ENCODE measurements at regions not wholly inside any gene's neighbourhood (a gene's known extent, or its start where the extent isn't known, plus 50 kb on each side); places are given as distances from the start of the nearest gene placed in this dataset.

DNA sequence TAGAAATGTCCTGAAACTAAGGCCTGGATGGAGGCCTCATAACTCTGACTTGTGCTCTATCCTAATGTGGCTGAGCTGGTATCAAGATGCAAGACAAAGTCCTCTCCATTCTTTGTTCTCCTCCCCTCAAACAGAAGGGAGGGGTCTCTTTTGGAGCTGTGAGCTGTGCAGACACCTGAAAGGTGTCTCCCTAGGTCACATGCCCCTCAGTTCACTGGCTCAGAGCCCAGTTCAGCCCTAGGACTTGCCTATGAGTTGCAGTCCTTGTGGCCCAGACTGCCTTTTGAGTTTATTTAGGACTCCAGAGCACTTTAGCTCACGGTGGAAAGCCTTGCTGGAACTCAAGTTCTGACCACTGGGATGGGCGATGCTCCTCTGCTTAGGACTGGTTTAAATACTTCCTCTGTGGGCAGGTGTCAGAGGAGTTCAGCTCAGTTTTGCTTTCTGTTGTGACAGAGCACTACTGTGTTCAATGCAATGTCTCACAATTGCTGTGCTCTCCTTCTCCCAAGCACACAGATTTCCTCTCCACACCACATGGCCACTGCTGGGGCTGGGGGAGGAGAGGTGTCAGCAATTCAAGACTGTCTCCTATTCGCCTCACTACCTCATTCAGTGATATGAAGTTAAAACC lies 84.8 kb upstream of the ZNF827 start:
- no peak for DNase-seq (ENCODE audit: low read depth)

DNA sequence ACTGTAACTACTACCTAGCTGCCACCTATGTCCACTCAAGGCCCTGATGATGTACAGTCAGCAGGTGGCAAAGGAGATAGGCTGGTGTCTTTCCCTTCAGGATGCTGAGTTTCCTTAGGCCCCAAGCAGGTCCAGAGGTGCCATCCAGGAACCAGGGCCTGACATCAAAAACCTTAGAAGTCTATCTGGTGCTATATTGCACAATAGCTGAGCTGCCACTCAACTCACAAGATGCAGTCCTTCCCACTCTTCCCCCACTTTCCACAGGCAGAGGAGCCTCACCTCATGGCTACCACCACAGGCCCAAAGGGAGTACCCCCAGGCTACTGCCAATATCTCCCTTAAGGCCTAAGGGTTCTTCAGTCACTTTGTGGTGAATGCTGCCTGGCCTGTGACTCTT lies 83.9 kb upstream of the ZNF827 start:
- no peak for DNase-seq (ENCODE audit: low read depth)

DNA sequence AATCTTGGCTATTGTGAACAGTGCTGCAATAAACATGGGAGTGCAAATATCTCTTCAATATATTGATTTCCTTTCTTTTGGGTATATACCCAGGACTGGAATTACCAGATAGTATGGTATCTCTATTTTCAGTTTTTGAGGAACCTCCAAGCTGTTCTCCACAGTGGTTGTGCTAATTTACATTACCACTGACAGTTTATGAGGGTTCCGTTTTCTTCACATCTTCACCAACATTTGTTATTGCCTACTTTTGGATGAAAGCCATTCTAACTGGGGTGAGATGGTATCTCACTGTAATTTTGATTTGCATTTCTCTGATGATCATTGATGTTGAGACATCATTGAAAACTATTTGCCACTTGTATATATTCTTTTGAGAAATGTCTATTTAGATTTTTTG lies 79.6 kb upstream of the ZNF827 start:
- no peak for DNase-seq (ENCODE audit: low read depth)

DNA sequence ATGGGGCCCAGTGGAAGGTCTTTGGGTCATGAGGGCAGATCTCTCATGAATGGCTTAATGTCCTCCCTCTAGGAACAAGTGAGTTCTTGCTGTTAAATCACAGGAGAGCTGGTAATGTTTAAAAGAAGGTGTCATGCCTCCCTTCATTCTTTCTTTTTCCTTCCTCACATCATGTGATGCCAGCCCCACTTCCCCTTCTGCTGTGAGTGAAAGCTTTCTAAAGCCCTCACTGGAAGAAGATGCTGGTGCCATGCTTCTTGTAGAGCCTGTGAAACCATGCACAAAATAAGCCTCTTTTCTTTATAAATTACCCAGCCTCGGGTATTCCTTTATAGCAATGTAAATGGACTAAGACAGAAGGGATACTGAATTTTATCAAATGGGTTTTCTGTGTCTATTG lies 66.1 kb upstream of the ZNF827 start:
- no peak for DNase-seq (ENCODE audit: low read depth)

DNA sequence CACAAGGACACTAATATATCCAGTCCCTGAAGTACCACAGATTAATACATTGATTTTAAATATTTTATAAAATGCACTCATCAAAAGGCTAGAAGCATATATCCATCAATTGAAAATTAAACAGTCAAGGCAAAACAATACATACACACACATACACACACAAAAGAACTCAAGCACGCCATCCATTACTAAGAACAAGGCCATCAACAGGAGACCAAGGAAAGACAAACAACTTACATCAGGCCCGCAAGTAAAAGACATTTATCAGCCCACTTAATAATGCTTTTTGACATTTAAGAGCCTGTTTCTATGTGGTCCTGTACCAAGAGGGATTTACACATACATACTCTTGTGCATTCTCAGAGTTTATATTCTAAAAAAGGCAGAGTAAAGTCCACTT lies 50.0 kb upstream of the ZNF827 start:
- DNase-seq (ENCODE audit: low read depth), result no peak

All from fibroblast of the conjunctiva (primary cell).